ENCODE measurements at regions not wholly inside any gene's neighbourhood (a gene's known extent, or its start where the extent isn't known, plus 50 kb on each side); places are given as distances from the start of the nearest gene placed in this dataset.

DNA sequence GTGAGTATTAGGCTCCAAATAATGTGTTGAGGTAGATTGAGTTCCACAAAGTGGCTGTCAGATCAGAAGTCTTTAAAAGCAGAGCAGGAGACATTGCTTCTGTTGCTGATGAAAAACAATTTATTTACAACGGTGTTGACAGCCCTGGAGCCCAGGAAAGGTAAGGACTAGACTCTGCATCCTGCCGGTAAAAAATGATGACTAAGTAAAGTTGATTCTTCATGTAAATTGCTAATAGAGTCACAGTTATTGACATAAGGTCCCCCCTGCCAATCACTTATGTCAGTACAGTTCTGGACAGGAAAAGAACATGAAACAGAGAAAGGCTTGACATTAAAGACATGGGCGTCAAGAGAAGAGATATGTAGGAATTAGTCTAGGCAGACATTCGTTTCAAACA lies 552.5 kb downstream of the HTR1A start:
- H3K4me3 Mint-ChIP-seq (ENCODE audit: unreplicated experiment) = no peak overlapping the region
- H3K27ac Mint-ChIP-seq (ENCODE audit: unreplicated experiment) = no peak overlapping the region
- POLR2A ChIA-PET = no interaction called here
- CTCF ChIA-PET = no interaction called here
- H3K9me3 ChIP-seq = no peaks in the 10 kb centered on the region
- no peaks in the 10 kb centered on the region for H3K4me1 Mint-ChIP-seq (ENCODE audit: low read depth, unreplicated experiment)
- H3K27me3 Mint-ChIP-seq (ENCODE audit: insufficient read depth, unreplicated experiment) = peaks cover 6% of the 10 kb centered on the region
- H3K4me3 ChIP-seq (ENCODE audit: low read depth, low read length) = no peak overlapping the region
- no peaks in the 10 kb centered on the region for H3K36me3 ChIP-seq (ENCODE audit: control insufficient read depth, insufficient read depth, low read length)
- no TSS peak for BruUV-seq (replicated peaks)
- no peaks in the 10 kb centered on the region for H3K9me3 Mint-ChIP-seq (ENCODE audit: unreplicated experiment)
- H3K36me3 Mint-ChIP-seq (ENCODE audit: insufficient read depth, unreplicated experiment) = no peaks in the 10 kb centered on the region
- intact Hi-C loops (cut with micrococcal nuclease; ENCODE audit: unreplicated experiment) = loop anchor here (5.0 kb wide), 1 partner anchor 548 kb away; no protein-coding TSS in a partner anchor
- TF ChIP-seq, protein P1, sequence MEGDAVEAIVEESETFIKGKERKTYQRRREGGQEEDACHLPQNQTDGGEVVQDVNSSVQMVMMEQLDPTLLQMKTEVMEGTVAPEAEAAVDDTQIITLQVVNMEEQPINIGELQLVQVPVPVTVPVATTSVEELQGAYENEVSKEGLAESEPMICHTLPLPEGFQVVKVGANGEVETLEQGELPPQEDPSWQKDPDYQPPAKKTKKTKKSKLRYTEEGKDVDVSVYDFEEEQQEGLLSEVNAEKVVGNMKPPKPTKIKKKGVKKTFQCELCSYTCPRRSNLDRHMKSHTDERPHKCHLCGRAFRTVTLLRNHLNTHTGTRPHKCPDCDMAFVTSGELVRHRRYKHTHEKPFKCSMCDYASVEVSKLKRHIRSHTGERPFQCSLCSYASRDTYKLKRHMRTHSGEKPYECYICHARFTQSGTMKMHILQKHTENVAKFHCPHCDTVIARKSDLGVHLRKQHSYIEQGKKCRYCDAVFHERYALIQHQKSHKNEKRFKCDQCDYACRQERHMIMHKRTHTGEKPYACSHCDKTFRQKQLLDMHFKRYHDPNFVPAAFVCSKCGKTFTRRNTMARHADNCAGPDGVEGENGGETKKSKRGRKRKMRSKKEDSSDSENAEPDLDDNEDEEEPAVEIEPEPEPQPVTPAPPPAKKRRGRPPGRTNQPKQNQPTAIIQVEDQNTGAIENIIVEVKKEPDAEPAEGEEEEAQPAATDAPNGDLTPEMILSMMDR (IDR thresholded peaks at IDR 0.05; ENCODE audit: insufficient read depth in 1 of 2, low read depth in 1 of 2, low read length in 1 of 2, severe bottlenecking in 1 of 2, unreplicated experiment in 1 of 2) = no peak
- no peaks in the 10 kb centered on the region for H3K27me3 ChIP-seq (replicated peaks; ENCODE audit: control insufficient read depth, insufficient read depth, low read length)
- H3K4me1 ChIP-seq = no peaks in the 10 kb centered on the region
- DNase-seq = no peak

DNA sequence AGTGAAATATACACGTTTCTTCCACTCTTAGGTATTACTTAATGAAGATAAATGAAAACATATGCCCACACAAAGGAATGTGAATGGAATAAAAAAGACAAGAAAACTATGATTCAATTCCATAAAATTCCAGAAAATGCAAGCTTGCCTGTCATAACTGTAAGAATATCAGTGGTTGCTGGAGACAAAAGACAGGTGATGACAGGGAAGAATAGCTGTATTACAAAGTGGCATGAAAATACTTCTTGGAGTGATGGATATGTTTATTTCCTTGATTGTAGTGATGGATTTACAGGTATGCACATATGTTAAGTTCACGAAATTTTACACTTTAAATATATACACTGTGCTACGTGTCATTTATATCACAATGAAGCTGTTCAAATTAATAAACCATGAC lies 553.3 kb downstream of the HTR1A start:
- H3K36me3 ChIP-seq (ENCODE audit: control insufficient read depth, insufficient read depth, low read length) = no peaks in the 10 kb centered on the region
- Mint-ChIP-seq H3K4me1 (ENCODE audit: low read depth, unreplicated experiment) (no peaks in the 10 kb centered on the region), H3K27ac (ENCODE audit: unreplicated experiment) (no peak overlapping the region), H3K27me3 (ENCODE audit: insufficient read depth, unreplicated experiment) (peaks cover 6% of the 10 kb centered on the region), H3K9me3 (ENCODE audit: unreplicated experiment) (no peaks in the 10 kb centered on the region), H3K36me3 (ENCODE audit: insufficient read depth, unreplicated experiment) (no peaks in the 10 kb centered on the region), H3K4me3 (ENCODE audit: unreplicated experiment) (no peak overlapping the region)
- H3K4me3 ChIP-seq (ENCODE audit: low read depth, low read length) = no peak overlapping the region
- no peaks in the 10 kb centered on the region for H3K4me1 ChIP-seq
- intact Hi-C loops (cut with micrococcal nuclease; ENCODE audit: unreplicated experiment) = no loop called here
- TF ChIP-seq, protein P1 (IDR thresholded peaks at IDR 0.05; ENCODE audit: insufficient read depth in 1 of 2, low read depth in 1 of 2, low read length in 1 of 2, severe bottlenecking in 1 of 2, unreplicated experiment in 1 of 2) = no peak
- no TSS peak for BruUV-seq (replicated peaks)
- no peaks in the 10 kb centered on the region for H3K9me3 ChIP-seq
- no peaks in the 10 kb centered on the region for H3K27me3 ChIP-seq (replicated peaks; ENCODE audit: control insufficient read depth, insufficient read depth, low read length)
- DNase-seq = no peak
- CTCF ChIA-PET = no interaction called here
- POLR2A ChIA-PET = no interaction called here

- H3K4me1 ChIP-seq = no peaks in the 10 kb centered on the region
- Mint-ChIP-seq H3K4me3 (ENCODE audit: unreplicated experiment) (no peak overlapping the region), H3K27me3 (ENCODE audit: insufficient read depth, unreplicated experiment) (no peaks in the 10 kb centered on the region), H3K9me3 (ENCODE audit: unreplicated experiment) (no peaks in the 10 kb centered on the region), H3K27ac (ENCODE audit: unreplicated experiment) (no peak overlapping the region), H3K36me3 (ENCODE audit: insufficient read depth, unreplicated experiment) (no peaks in the 10 kb centered on the region), H3K4me1 (ENCODE audit: low read depth, unreplicated experiment) (peaks cover 6% of the 10 kb centered on the region)
- no TSS peak for BruUV-seq (replicated peaks)
- no peaks in the 10 kb centered on the region for H3K36me3 ChIP-seq (ENCODE audit: control insufficient read depth, insufficient read depth, low read length)
- H3K27me3 ChIP-seq (replicated peaks; ENCODE audit: control insufficient read depth, insufficient read depth, low read length) = no peaks in the 10 kb centered on the region
- peak; percentile 66 to 81 for DNase-seq
- POLR2A ChIA-PET = no interaction called here
- no peaks in the 10 kb centered on the region for H3K9me3 ChIP-seq
- TF ChIP-seq, protein P1 (IDR thresholded peaks at IDR 0.05; ENCODE audit: insufficient read depth in 1 of 2, low read depth in 1 of 2, low read length in 1 of 2, severe bottlenecking in 1 of 2, unreplicated experiment in 1 of 2) = peak; percentile 85 to 90
- no peak overlapping the region for H3K4me3 ChIP-seq (ENCODE audit: low read depth, low read length)
- intact Hi-C loops (cut with micrococcal nuclease; ENCODE audit: unreplicated experiment) = loop anchor here (1.0 to 5.0 kb wide), 4 partner anchors 174 to 562 kb away; no protein-coding TSS in a partner anchor
- CTCF ChIA-PET = interaction anchor here (0.6 to 1.0 kb wide), 5 partner anchors 276 to 746 kb away, joined by 3 to 5 read pairs (median 3); no protein-coding TSS in a partner anchor
These were observed 560.7 kb downstream of the HTR1A start for GRCh38 chr5:63401436-63402046.
